GM23338 (cell line): ENCODE measurements at regions not wholly inside any gene's neighbourhood (a gene's known extent, or its start where the extent isn't known, plus 50 kb on each side); places are given as distances from the start of the nearest gene placed in this dataset.

Experiments used
- ATAC-seq: fragments of 200-7000 bp; cut with Tn5 transposase; 3 replicates; pipeline ENCODE4 v1.9.1; 2020
- DNase-seq: peaks from one replicate; pipeline ENCODE4 v3.0.0-alpha.2; 2015; ENCODE audit warnings: low spot score
- H2AFZ ChIP-seq: fragments of 200-600 bp; sonication (generic); 2 replicates; pipeline ENCODE4 v1.8.0; 2016; ENCODE audit warnings: antibody characterized with exemption, mild to moderate bottlenecking, moderate library complexity
- H3F3A ChIP-seq: fragments of 200-600 bp; sonication (generic); replicated peaks from 2 replicates; pipeline ENCODE4 v1.8.0; 2017; ENCODE audit warnings: antibody characterized with exemption, mixed run types, low read depth
- H3K27ac ChIP-seq: fragments of 200-600 bp; sonication (generic); 2 replicates; pipeline ENCODE4 v1.6.1; 2016; ENCODE audit warnings: low read depth
- H3K27me3 ChIP-seq: fragments of 200-600 bp; sonication (generic); 2 replicates; pipeline ENCODE4 v1.8.0; 2016; ENCODE audit warnings: mild to moderate bottlenecking, mixed run types, moderate library complexity; ENCODE audit not compliant: insufficient read depth
- H3K36me3 ChIP-seq: fragments of 200-600 bp; sonication (generic); 2 replicates; pipeline ENCODE4 v1.8.0; 2016; ENCODE audit warnings: mild to moderate bottlenecking; ENCODE audit not compliant: insufficient read depth
- H3K4me1 ChIP-seq: fragments of 200-600 bp; sonication (generic); 2 replicates; pipeline ENCODE4 v1.8.0; 2016; ENCODE audit warnings: mild to moderate bottlenecking, moderate library complexity; ENCODE audit not compliant: insufficient read depth
- H3K4me2 ChIP-seq: fragments of 200-600 bp; sonication (generic); 2 replicates; pipeline ENCODE4 v1.7.1; 2017; ENCODE audit warnings: mixed run types
- H3K4me3 ChIP-seq: fragments of 200-600 bp; sonication (generic); 2 replicates; pipeline ENCODE4 v1.6.1; 2016; ENCODE audit warnings: mixed run types
- H3K79me2 ChIP-seq: fragments of 200-600 bp; sonication (generic); replicated peaks from 2 replicates; pipeline ENCODE4 v1.8.0; 2017; ENCODE audit warnings: mild to moderate bottlenecking; ENCODE audit not compliant: insufficient read depth
- H3K9me2 ChIP-seq: fragments of 200-600 bp; sonication (generic); 2 replicates; pipeline ENCODE4 v1.8.0; 2017; ENCODE audit not compliant: insufficient read depth
- H4K20me1 ChIP-seq: fragments of 200-600 bp; sonication (generic); replicated peaks from 2 replicates; pipeline ENCODE4 v1.8.0; 2017; ENCODE audit warnings: mild to moderate bottlenecking; ENCODE audit not compliant: insufficient read depth
- H3K27ac Mint-ChIP-seq: 2 replicates; pipeline ENCODE4 v1.8.0; 2020; ENCODE audit warnings: inconsistent platforms, mild to moderate bottlenecking, moderate library complexity, mixed read lengths
- H3K27me3 Mint-ChIP-seq: 3 replicates; pipeline ENCODE4 v1.8.0; 2022; ENCODE audit warnings: low read depth, mild to moderate bottlenecking, moderate library complexity, mixed read lengths, inconsistent platforms; ENCODE audit not compliant: insufficient read depth, poor library complexity
- H3K36me3 Mint-ChIP-seq: 3 replicates; pipeline ENCODE4 v1.8.0; 2021; ENCODE audit warnings: low read depth, mild to moderate bottlenecking, inconsistent platforms, moderate library complexity, mixed read lengths
- H3K4me1 Mint-ChIP-seq: 3 replicates; pipeline ENCODE4 v1.8.0; 2020; ENCODE audit warnings: mild to moderate bottlenecking, inconsistent platforms, mixed read lengths
- H3K4me3 Mint-ChIP-seq: 3 replicates; pipeline ENCODE4 v1.8.0; 2021; ENCODE audit warnings: moderate library complexity, mild to moderate bottlenecking, inconsistent platforms, mixed read lengths
- H3K9me3 Mint-ChIP-seq: 3 replicates; pipeline ENCODE4 v1.8.0; 2020; ENCODE audit warnings: moderate library complexity, mild to moderate bottlenecking, inconsistent platforms, mixed read lengths
- EZH2phosphoT487 ChIP-seq: fragments of 200-600 bp; sonication (generic); IDR thresholded peaks from one replicate; pipeline ENCODE4 v1.8.1; 2018; ENCODE audit warnings: antibody characterized with exemption; ENCODE audit not compliant: unreplicated experiment
- NANOG ChIP-seq: IDR thresholded peaks from 2 replicates; pipeline ENCODE4 v1.6.1; 2016; ENCODE audit warnings: antibody characterized with exemption, borderline replicate concordance
- REST ChIP-seq: IDR thresholded peaks from one replicate; pipeline ENCODE4 v1.6.1; 2018; ENCODE audit warnings: antibody characterized with exemption; ENCODE audit not compliant: unreplicated experiment
- STAT1 ChIP-seq: IDR thresholded peaks from one replicate; pipeline ENCODE4 v1.6.1; 2016; ENCODE audit warnings: antibody characterized with exemption; ENCODE audit not compliant: unreplicated experiment
- ZNF114 ChIP-seq: fragments of 250-450 bp; sonication (Bioruptor Pico); IDR thresholded peaks from 2 replicates; pipeline ENCODE4 v1.5.0; 2020; ENCODE audit warnings: mild to moderate bottlenecking, moderate library complexity
- ZNF331 ChIP-seq: fragments of 250-450 bp; sonication (Bioruptor Pico); IDR thresholded peaks from 2 replicates; pipeline ENCODE4 v1.5.0; 2020; ENCODE audit warnings: low read depth, mild to moderate bottlenecking, moderate library complexity
- TF ChIP-seq, protein P1 (sequence below): IDR thresholded peaks from 2 replicates; pipeline ENCODE4 v1.6.1; 2016; ENCODE audit warnings: antibody characterized with exemption
- TF ChIP-seq, protein P2 (sequence below): fragments of 250-450 bp; sonication (Bioruptor Pico); IDR thresholded peaks from 2 replicates; pipeline ENCODE4 v1.5.0; 2020; ENCODE audit warnings: mild to moderate bottlenecking, moderate library complexity

- peaks cover 32% of the 10 kb centered on the region for H3K9me3 Mint-ChIP-seq
- H3K27me3 Mint-ChIP-seq: peaks cover under 1% of the 10 kb centered on the region
- TF ChIP-seq EZH2phosphoT487 (no peak), STAT1 (no peak), NANOG (no peak), REST (no peak), ZNF114 (CRISPR knock-in tag) (no peak), ZNF331 (CRISPR knock-in tag) (no peak)
- TF ChIP-seq, protein P1, sequence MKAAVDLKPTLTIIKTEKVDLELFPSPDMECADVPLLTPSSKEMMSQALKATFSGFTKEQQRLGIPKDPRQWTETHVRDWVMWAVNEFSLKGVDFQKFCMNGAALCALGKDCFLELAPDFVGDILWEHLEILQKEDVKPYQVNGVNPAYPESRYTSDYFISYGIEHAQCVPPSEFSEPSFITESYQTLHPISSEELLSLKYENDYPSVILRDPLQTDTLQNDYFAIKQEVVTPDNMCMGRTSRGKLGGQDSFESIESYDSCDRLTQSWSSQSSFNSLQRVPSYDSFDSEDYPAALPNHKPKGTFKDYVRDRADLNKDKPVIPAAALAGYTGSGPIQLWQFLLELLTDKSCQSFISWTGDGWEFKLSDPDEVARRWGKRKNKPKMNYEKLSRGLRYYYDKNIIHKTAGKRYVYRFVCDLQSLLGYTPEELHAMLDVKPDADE: no peak
- TF ChIP-seq, protein P2, sequence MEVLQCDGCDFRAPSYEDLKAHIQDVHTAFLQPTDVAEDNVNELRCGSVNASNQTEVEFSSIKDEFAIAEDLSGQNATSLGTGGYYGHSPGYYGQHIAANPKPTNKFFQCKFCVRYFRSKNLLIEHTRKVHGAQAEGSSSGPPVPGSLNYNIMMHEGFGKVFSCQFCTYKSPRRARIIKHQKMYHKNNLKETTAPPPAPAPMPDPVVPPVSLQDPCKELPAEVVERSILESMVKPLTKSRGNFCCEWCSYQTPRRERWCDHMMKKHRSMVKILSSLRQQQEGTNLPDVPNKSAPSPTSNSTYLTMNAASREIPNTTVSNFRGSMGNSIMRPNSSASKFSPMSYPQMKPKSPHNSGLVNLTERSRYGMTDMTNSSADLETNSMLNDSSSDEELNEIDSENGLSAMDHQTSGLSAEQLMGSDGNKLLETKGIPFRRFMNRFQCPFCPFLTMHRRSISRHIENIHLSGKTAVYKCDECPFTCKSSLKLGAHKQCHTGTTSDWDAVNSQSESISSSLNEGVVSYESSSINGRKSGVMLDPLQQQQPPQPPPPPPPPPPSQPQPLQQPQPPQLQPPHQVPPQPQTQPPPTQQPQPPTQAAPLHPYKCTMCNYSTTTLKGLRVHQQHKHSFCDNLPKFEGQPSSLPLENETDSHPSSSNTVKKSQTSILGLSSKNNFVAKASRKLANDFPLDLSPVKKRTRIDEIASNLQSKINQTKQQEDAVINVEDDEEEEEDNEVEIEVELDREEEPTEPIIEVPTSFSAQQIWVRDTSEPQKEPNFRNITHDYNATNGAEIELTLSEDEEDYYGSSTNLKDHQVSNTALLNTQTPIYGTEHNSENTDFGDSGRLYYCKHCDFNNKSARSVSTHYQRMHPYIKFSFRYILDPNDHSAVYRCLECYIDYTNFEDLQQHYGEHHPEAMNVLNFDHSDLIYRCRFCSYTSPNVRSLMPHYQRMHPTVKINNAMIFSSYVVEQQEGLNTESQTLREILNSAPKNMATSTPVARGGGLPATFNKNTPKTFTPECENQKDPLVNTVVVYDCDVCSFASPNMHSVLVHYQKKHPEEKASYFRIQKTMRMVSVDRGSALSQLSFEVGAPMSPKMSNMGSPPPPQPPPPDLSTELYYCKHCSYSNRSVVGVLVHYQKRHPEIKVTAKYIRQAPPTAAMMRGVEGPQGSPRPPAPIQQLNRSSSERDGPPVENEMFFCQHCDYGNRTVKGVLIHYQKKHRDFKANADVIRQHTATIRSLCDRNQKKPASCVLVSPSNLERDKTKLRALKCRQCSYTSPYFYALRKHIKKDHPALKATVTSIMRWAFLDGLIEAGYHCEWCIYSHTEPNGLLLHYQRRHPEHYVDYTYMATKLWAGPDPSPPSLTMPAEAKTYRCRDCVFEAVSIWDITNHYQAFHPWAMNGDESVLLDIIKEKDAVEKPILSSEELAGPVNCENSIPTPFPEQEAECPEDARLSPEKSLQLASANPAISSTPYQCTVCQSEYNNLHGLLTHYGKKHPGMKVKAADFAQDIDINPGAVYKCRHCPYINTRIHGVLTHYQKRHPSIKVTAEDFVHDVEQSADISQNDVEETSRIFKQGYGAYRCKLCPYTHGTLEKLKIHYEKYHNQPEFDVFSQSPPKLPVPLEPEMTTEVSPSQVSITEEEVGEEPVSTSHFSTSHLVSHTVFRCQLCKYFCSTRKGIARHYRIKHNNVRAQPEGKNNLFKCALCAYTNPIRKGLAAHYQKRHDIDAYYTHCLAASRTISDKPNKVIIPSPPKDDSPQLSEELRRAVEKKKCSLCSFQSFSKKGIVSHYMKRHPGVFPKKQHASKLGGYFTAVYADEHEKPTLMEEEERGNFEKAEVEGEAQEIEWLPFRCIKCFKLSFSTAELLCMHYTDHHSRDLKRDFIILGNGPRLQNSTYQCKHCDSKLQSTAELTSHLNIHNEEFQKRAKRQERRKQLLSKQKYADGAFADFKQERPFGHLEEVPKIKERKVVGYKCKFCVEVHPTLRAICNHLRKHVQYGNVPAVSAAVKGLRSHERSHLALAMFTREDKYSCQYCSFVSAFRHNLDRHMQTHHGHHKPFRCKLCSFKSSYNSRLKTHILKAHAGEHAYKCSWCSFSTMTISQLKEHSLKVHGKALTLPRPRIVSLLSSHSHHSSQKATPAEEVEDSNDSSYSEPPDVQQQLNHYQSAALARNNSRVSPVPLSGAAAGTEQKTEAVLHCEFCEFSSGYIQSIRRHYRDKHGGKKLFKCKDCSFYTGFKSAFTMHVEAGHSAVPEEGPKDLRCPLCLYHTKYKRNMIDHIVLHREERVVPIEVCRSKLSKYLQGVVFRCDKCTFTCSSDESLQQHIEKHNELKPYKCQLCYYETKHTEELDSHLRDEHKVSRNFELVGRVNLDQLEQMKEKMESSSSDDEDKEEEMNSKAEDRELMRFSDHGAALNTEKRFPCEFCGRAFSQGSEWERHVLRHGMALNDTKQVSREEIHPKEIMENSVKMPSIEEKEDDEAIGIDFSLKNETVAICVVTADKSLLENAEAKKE (CRISPR knock-in tag): no peak
- Histone ChIP-seq H3F3A (no peaks in the 10 kb centered on the region), H3K27ac (no peak overlapping the region), H3K9me2 (peaks cover 20% of the 10 kb centered on the region; the same call in 1 of the 2 replicates), H3K4me3 (no peak overlapping the region), H3K4me1 (no peaks in the 10 kb centered on the region), H3K4me2 (no peak overlapping the region), H3K27me3 (no peaks in the 10 kb centered on the region), H4K20me1 (no peaks in the 10 kb centered on the region), H3K36me3 (no peaks in the 10 kb centered on the region; the same call in 1 of the 2 replicates), H2AFZ (no peak overlapping the region), H3K79me2 (no peaks in the 10 kb centered on the region)
- no peak overlapping the region for H3K27ac Mint-ChIP-seq
- DNase-seq (no peak), ATAC-seq (no peak)
- no peaks in the 10 kb centered on the region for H3K4me1 Mint-ChIP-seq
- H3K4me3 Mint-ChIP-seq: no peak overlapping the region
- peaks cover 16% of the 10 kb centered on the region; the same call in 2 of the 3 replicates for H3K36me3 Mint-ChIP-seq
Measured at GRCh38 chr6:65900928-65901327, 193.9 kb upstream of the EYS start.
